ENCODE measurements at regions not wholly inside any gene's neighbourhood (a gene's known extent, or its start where the extent isn't known, plus 50 kb on each side); places are given as distances from the start of the nearest gene placed in this dataset.

- no peak for DNase-seq
These were observed 226.5 kb downstream of the FOXO1 start for GRCh38 chr13:40439928-40440327.

- DNase-seq = no peak
These were observed 225.2 kb downstream of the FOXO1 start for GRCh38 chr13:40440990-40441820.

GRCh38 chr13:40442231-40442630 lies 224.2 kb downstream of the FOXO1 start:
- no peak for DNase-seq

GRCh38 chr13:40442826-40443225 lies 223.6 kb downstream of the FOXO1 start:
- no peak for DNase-seq

GRCh38 chr13:40444241-40444640 lies 222.2 kb downstream of the FOXO1 start:
- no peak for DNase-seq

- no peak for DNase-seq
These were observed 220.9 kb downstream of the FOXO1 start for GRCh38 chr13:40445557-40445990.

GRCh38 chr13:40446365-40446764 lies 220.1 kb downstream of the FOXO1 start:
- no peak for DNase-seq

- DNase-seq = no peak
These were observed 218.6 kb downstream of the FOXO1 start for GRCh38 chr13:40447857-40448256.

- no peak for DNase-seq
These were observed 214.3 kb downstream of the FOXO1 start for GRCh38 chr13:40452038-40452666.

- no peak for DNase-seq
These were observed 213.6 kb downstream of the FOXO1 start for GRCh38 chr13:40452741-40453334.

- DNase-seq = no peak
These were observed 213.0 kb downstream of the FOXO1 start for GRCh38 chr13:40453351-40454021.

GRCh38 chr13:40456397-40456953 lies 210.0 kb downstream of the FOXO1 start:
- DNase-seq = no peak

- no peak for DNase-seq
These were observed 209.4 kb downstream of the FOXO1 start for GRCh38 chr13:40456979-40457553.

- no peak for DNase-seq
These were observed 208.3 kb downstream of the FOXO1 start for GRCh38 chr13:40457929-40458719.

- no peak for DNase-seq
These were observed 207.8 kb downstream of the FOXO1 start for GRCh38 chr13:40458720-40458990.

GRCh38 chr13:40460116-40460515 lies 206.3 kb downstream of the FOXO1 start:
- no peak for DNase-seq

GRCh38 chr13:40464337-40465014 lies 202.0 kb downstream of the FOXO1 start:
- DNase-seq = no peak

- DNase-seq = no peak
These were observed 201.4 kb downstream of the FOXO1 start for GRCh38 chr13:40465015-40465390.

- DNase-seq = no peak
These were observed 200.2 kb downstream of the FOXO1 start for GRCh38 chr13:40466272-40466671.

- DNase-seq = no peak
These were observed 198.1 kb downstream of the FOXO1 start for GRCh38 chr13:40468227-40468838.

All from activated effector memory CD4-positive, alpha-beta T cell treated with Interleukin-2 at 50 U/mL for 16 hours (primary cell).